ENCODE measurements at regions not wholly inside any gene's neighbourhood (a gene's known extent, or its start where the extent isn't known, plus 50 kb on each side); places are given as distances from the start of the nearest gene placed in this dataset.

GRCh38 chr11:127481391-127481790, 480.8 kb upstream of the KIRREL3 start:
- DNase-seq: no peak
- in situ Hi-C loops (cut with MboI; ENCODE audit: low pct_unique_long_range_greater_than_20kb, low sequenced_read_pairs): no loop called here

GRCh38 chr11:127478826-127479225, 478.3 kb upstream of the KIRREL3 start:
- no peak for DNase-seq
- in situ Hi-C loops (cut with MboI; ENCODE audit: low pct_unique_long_range_greater_than_20kb, low sequenced_read_pairs): no loop called here

- in situ Hi-C loops (cut with MboI; ENCODE audit: low pct_unique_long_range_greater_than_20kb, low sequenced_read_pairs): no loop called here
- DNase-seq: no peak
Observed at GRCh38 chr11:127474766-127475165, 474.2 kb upstream of the KIRREL3 start.

GRCh38 chr11:127472505-127472904, 471.9 kb upstream of the KIRREL3 start:
- in situ Hi-C loops (cut with MboI; ENCODE audit: low pct_unique_long_range_greater_than_20kb, low sequenced_read_pairs): no loop called here
- no peak for DNase-seq

- in situ Hi-C loops (cut with MboI; ENCODE audit: low pct_unique_long_range_greater_than_20kb, low sequenced_read_pairs): no loop called here
Observed at GRCh38 chr11:127471662-127472061, 471.1 kb upstream of the KIRREL3 start.

GRCh38 chr11:127470306-127470884, 469.8 kb upstream of the KIRREL3 start:
- in situ Hi-C loops (cut with MboI; ENCODE audit: low pct_unique_long_range_greater_than_20kb, low sequenced_read_pairs): no loop called here
- DNase-seq: peak; percentile 4

More at GRCh38 chr11:127471662-127472061, 471.1 kb upstream of the KIRREL3 start:
- DNase-seq: no peak

- in situ Hi-C loops (cut with MboI; ENCODE audit: low pct_unique_long_range_greater_than_20kb, low sequenced_read_pairs): no loop called here
- no peak for DNase-seq
Observed at GRCh38 chr11:127464325-127464724, 463.8 kb upstream of the KIRREL3 start.

GRCh38 chr11:127462065-127462344, 461.4 kb upstream of the KIRREL3 start:
- no peak for DNase-seq
- in situ Hi-C loops (cut with MboI; ENCODE audit: low pct_unique_long_range_greater_than_20kb, low sequenced_read_pairs): no loop called here

- in situ Hi-C loops (cut with MboI; ENCODE audit: low pct_unique_long_range_greater_than_20kb, low sequenced_read_pairs): no loop called here
- DNase-seq: no peak
Observed at GRCh38 chr11:127461241-127462064, 460.9 kb upstream of the KIRREL3 start.

GRCh38 chr11:127458561-127458960, 458.0 kb upstream of the KIRREL3 start:
- no peak for DNase-seq
- in situ Hi-C loops (cut with MboI; ENCODE audit: low pct_unique_long_range_greater_than_20kb, low sequenced_read_pairs): no loop called here

GRCh38 chr11:127454856-127455255, 454.3 kb upstream of the KIRREL3 start:
- in situ Hi-C loops (cut with MboI; ENCODE audit: low pct_unique_long_range_greater_than_20kb, low sequenced_read_pairs): no loop called here
- no peak for DNase-seq

- in situ Hi-C loops (cut with MboI; ENCODE audit: low pct_unique_long_range_greater_than_20kb, low sequenced_read_pairs): no loop called here
- DNase-seq: no peak
Observed at GRCh38 chr11:127452533-127452932, 452.0 kb upstream of the KIRREL3 start.

- in situ Hi-C loops (cut with MboI; ENCODE audit: low pct_unique_long_range_greater_than_20kb, low sequenced_read_pairs): no loop called here
- DNase-seq: no peak
Observed at GRCh38 chr11:127451861-127452260, 451.3 kb upstream of the KIRREL3 start.

GRCh38 chr11:127448101-127448500, 447.5 kb upstream of the KIRREL3 start:
- in situ Hi-C loops (cut with MboI; ENCODE audit: low pct_unique_long_range_greater_than_20kb, low sequenced_read_pairs): no loop called here
- no peak for DNase-seq

GRCh38 chr11:127445476-127445875, 444.9 kb upstream of the KIRREL3 start:
- in situ Hi-C loops (cut with MboI; ENCODE audit: low pct_unique_long_range_greater_than_20kb, low sequenced_read_pairs): no loop called here
- DNase-seq: no peak

GRCh38 chr11:127443297-127443696, 442.7 kb upstream of the KIRREL3 start:
- DNase-seq: no peak
- in situ Hi-C loops (cut with MboI; ENCODE audit: low pct_unique_long_range_greater_than_20kb, low sequenced_read_pairs): no loop called here

GRCh38 chr11:127440616-127441015, 440.0 kb upstream of the KIRREL3 start:
- in situ Hi-C loops (cut with MboI; ENCODE audit: low pct_unique_long_range_greater_than_20kb, low sequenced_read_pairs): no loop called here
- DNase-seq: no peak

- DNase-seq: no peak
- in situ Hi-C loops (cut with MboI; ENCODE audit: low pct_unique_long_range_greater_than_20kb, low sequenced_read_pairs): no loop called here
Observed at GRCh38 chr11:127425281-127425680, 424.7 kb upstream of the KIRREL3 start.

- in situ Hi-C loops (cut with MboI; ENCODE audit: low pct_unique_long_range_greater_than_20kb, low sequenced_read_pairs): no loop called here
- DNase-seq: no peak
Observed at GRCh38 chr11:127424661-127425060, 424.1 kb upstream of the KIRREL3 start.

- DNase-seq: no peak
- in situ Hi-C loops (cut with MboI; ENCODE audit: low pct_unique_long_range_greater_than_20kb, low sequenced_read_pairs): no loop called here
Observed at GRCh38 chr11:127420139-127420538, 419.6 kb upstream of the KIRREL3 start.

Data from KBM-7 (cell line).